Right lobe of liver (tissue), 4 donors: ENCODE measurements at regions not wholly inside any gene's neighbourhood (a gene's known extent, or its start where the extent isn't known, plus 50 kb on each side); places are given as distances from the start of the nearest gene placed in this dataset.

Experiments
- CTCF ChIP-seq, 4 donors: fragments of 200-600 bp in 3 of 4; fragments of 450-650 bp in 1 of 4; IDR thresholded peaks; one replicate each; pipeline versions ENCODE4 v1.5.1 to v1.8.0; 2016 to 2022; ENCODE audit warnings: antibody characterized with exemption in 4 of 4, mild to moderate bottlenecking in 2 of 4
- POLR2A ChIP-seq: fragments of 450-650 bp; IDR thresholded peaks from one replicate; pipeline ENCODE4 v1.6.1; 2017; ENCODE audit warnings: antibody characterized with exemption, mild to moderate bottlenecking
- donor health status: DM: no; HTN: no; CAD: no.
- donor health status: DM: no; HTN: no; CAD: no.
- donor health status: DM: no; HTN: yes; CAD: no.

GRCh38 chr14:37869633-37870032, 274.2 kb downstream of the TTC6 start:
- no peak for TF ChIP-seq CTCF (IDR thresholded peaks at IDR 0.05)
- TF ChIP-seq POLR2A = no peak
